ENCODE measurements at regions not wholly inside any gene's neighbourhood (a gene's known extent, or its start where the extent isn't known, plus 50 kb on each side); places are given as distances from the start of the nearest gene placed in this dataset.

- peaks cover 28% of the 10 kb centered on the region for H3K4me1 ChIP-seq
- no peaks in the 10 kb centered on the region for H3K9me3 Mint-ChIP-seq (ENCODE audit: unreplicated experiment)
- intact Hi-C loops (cut with micrococcal nuclease; ENCODE audit: unreplicated experiment), result no loop called here
- H3K27ac Mint-ChIP-seq (ENCODE audit: unreplicated experiment), result no peak overlapping the region
- H3K4me1 Mint-ChIP-seq (ENCODE audit: low read depth, unreplicated experiment), result peaks cover 13% of the 10 kb centered on the region
- no peaks in the 10 kb centered on the region for H3K36me3 Mint-ChIP-seq (ENCODE audit: insufficient read depth, unreplicated experiment)
- no peak overlapping the region for H3K4me3 Mint-ChIP-seq (ENCODE audit: unreplicated experiment)
- ChIA-PET CTCF (no interaction called here), POLR2A (no interaction called here)
- no peak for TF ChIP-seq CTCF (IDR thresholded peaks at IDR 0.05; ENCODE audit: insufficient read depth in 1 of 2, low read depth in 1 of 2, low read length in 1 of 2, severe bottlenecking in 1 of 2, unreplicated experiment in 1 of 2)
- no TSS peak for BruUV-seq (replicated peaks)
- H3K4me3 ChIP-seq (ENCODE audit: low read depth, low read length), result no peak overlapping the region
- no peaks in the 10 kb centered on the region for H3K27me3 ChIP-seq (replicated peaks; ENCODE audit: control insufficient read depth, insufficient read depth, low read length)
- DNase-seq, result peak in 1 of 2 experiments; percentile 55
- H3K9me3 ChIP-seq, result no peaks in the 10 kb centered on the region; the same call in 1 of the 2 replicates
- H3K36me3 ChIP-seq (ENCODE audit: control insufficient read depth, insufficient read depth, low read length), result no peaks in the 10 kb centered on the region
- no peaks in the 10 kb centered on the region for H3K27me3 Mint-ChIP-seq (ENCODE audit: insufficient read depth, unreplicated experiment)
Measured at GRCh38 chr2:18836436-18836835, 247.1 kb upstream of the NT5C1B start.

GRCh38 chr2:18835787-18836186, 246.4 kb upstream of the NT5C1B start:
- CTCF ChIA-PET, result no interaction called here

GRCh38 chr2:18834341-18834740, 245.0 kb upstream of the NT5C1B start:
- Mint-ChIP-seq H3K36me3 (ENCODE audit: insufficient read depth, unreplicated experiment) (no peaks in the 10 kb centered on the region), H3K27ac (ENCODE audit: unreplicated experiment) (no peak overlapping the region), H3K4me1 (ENCODE audit: low read depth, unreplicated experiment) (peaks cover 30% of the 10 kb centered on the region), H3K4me3 (ENCODE audit: unreplicated experiment) (no peak overlapping the region), H3K27me3 (ENCODE audit: insufficient read depth, unreplicated experiment) (no peaks in the 10 kb centered on the region), H3K9me3 (ENCODE audit: unreplicated experiment) (no peaks in the 10 kb centered on the region)
- POLR2A ChIA-PET, result no interaction called here
- Histone ChIP-seq H3K9me3 (no peaks in the 10 kb centered on the region; the same call in 1 of the 2 replicates), H3K4me3 (ENCODE audit: low read depth, low read length) (no peak overlapping the region), H3K27me3 (replicated peaks; ENCODE audit: control insufficient read depth, insufficient read depth, low read length) (no peaks in the 10 kb centered on the region), H3K4me1 (peaks cover 47% of the 10 kb centered on the region), H3K36me3 (ENCODE audit: control insufficient read depth, insufficient read depth, low read length) (no peaks in the 10 kb centered on the region)
- no peak for TF ChIP-seq CTCF (IDR thresholded peaks at IDR 0.05; ENCODE audit: insufficient read depth in 1 of 2, low read depth in 1 of 2, low read length in 1 of 2, severe bottlenecking in 1 of 2, unreplicated experiment in 1 of 2)
- BruUV-seq (replicated peaks), result no TSS peak
- CTCF ChIA-PET, result no interaction called here
- intact Hi-C loops (cut with micrococcal nuclease; ENCODE audit: unreplicated experiment), result loop anchor here (5.0 kb wide), 1 partner anchor 513 kb away; no protein-coding TSS in a partner anchor
- DNase-seq, result no peak

More at GRCh38 chr2:18835787-18836186, 246.4 kb upstream of the NT5C1B start:
- Mint-ChIP-seq H3K27ac (ENCODE audit: unreplicated experiment) (no peak overlapping the region), H3K27me3 (ENCODE audit: insufficient read depth, unreplicated experiment) (no peaks in the 10 kb centered on the region), H3K4me1 (ENCODE audit: low read depth, unreplicated experiment) (peaks cover 20% of the 10 kb centered on the region), H3K4me3 (ENCODE audit: unreplicated experiment) (no peak overlapping the region), H3K36me3 (ENCODE audit: insufficient read depth, unreplicated experiment) (no peaks in the 10 kb centered on the region), H3K9me3 (ENCODE audit: unreplicated experiment) (no peaks in the 10 kb centered on the region)
- Histone ChIP-seq H3K27me3 (replicated peaks; ENCODE audit: control insufficient read depth, insufficient read depth, low read length) (no peaks in the 10 kb centered on the region), H3K4me1 (peaks cover 32% of the 10 kb centered on the region), H3K36me3 (ENCODE audit: control insufficient read depth, insufficient read depth, low read length) (no peaks in the 10 kb centered on the region), H3K9me3 (no peaks in the 10 kb centered on the region; the same call in 1 of the 2 replicates), H3K4me3 (ENCODE audit: low read depth, low read length) (no peak overlapping the region)
- no peak for TF ChIP-seq CTCF (IDR thresholded peaks at IDR 0.05; ENCODE audit: insufficient read depth in 1 of 2, low read depth in 1 of 2, low read length in 1 of 2, severe bottlenecking in 1 of 2, unreplicated experiment in 1 of 2)
- intact Hi-C loops (cut with micrococcal nuclease; ENCODE audit: unreplicated experiment), result no loop called here
- BruUV-seq (replicated peaks), result no TSS peak
- no peak for DNase-seq
- POLR2A ChIA-PET, result no interaction called here
